Cardiac fibroblast (primary cell): ENCODE measurements at regions not wholly inside any gene's neighbourhood (a gene's known extent, or its start where the extent isn't known, plus 50 kb on each side); places are given as distances from the start of the nearest gene placed in this dataset.
"Not testable (repeated sequence)": the region's sequence is repeated elsewhere in the genome, so short reads cannot be mapped to it uniquely, and the experiment has no call there.

Source experiments
- DNase-seq, 2 donors: peaks; one replicate each; pipeline versions ENCODE4 v3.0.0 to v3.0.0-alpha.2; 2010; ENCODE audit warnings: low read depth in 2 of 2
- H3K4me3 ChIP-seq, 2 donors: replicated peaks in 1 of 2; 1 replicate in 1 of 2; 2 replicates in 1 of 2; pipeline ENCODE4 v1.5.1; 2011; ENCODE audit warnings: low read depth in 2 of 2, low read length in 2 of 2, mild to moderate bottlenecking in 2 of 2, moderate library complexity in 1 of 2
- TF ChIP-seq, protein P1 (sequence below): IDR thresholded peaks from one replicate; pipeline ENCODE4 v1.5.1; 2011; ENCODE audit warnings: low read depth, mild to moderate bottlenecking, low read length, inconsistent platforms

- no peak for DNase-seq
- H3K4me3 ChIP-seq, result no peak overlapping the region
- TF ChIP-seq, protein P1, sequence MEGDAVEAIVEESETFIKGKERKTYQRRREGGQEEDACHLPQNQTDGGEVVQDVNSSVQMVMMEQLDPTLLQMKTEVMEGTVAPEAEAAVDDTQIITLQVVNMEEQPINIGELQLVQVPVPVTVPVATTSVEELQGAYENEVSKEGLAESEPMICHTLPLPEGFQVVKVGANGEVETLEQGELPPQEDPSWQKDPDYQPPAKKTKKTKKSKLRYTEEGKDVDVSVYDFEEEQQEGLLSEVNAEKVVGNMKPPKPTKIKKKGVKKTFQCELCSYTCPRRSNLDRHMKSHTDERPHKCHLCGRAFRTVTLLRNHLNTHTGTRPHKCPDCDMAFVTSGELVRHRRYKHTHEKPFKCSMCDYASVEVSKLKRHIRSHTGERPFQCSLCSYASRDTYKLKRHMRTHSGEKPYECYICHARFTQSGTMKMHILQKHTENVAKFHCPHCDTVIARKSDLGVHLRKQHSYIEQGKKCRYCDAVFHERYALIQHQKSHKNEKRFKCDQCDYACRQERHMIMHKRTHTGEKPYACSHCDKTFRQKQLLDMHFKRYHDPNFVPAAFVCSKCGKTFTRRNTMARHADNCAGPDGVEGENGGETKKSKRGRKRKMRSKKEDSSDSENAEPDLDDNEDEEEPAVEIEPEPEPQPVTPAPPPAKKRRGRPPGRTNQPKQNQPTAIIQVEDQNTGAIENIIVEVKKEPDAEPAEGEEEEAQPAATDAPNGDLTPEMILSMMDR, result no peak
Observed at GRCh38 chr3:22401499-22401898, 650.5 kb upstream of the ZNF385D start.

DNA sequence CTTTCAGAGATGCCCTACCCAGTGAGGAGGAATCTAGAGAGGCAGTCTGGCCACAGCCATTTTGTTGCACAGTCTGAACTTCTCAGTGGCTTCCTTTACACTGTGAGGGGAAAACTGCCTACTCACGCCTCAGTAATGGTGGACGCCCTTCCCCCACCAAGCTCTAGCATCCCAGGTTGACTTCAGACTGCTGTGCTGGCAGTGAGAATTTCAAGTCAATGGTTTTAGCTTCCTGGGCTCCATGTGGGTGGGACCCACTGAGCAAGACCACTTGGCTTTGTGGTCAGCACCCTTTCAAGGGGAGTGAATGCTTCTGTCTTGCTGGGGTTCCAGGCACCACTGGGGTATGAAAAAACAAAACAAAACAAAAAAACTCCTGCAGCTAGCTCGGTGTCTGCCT lies 663.2 kb upstream of the ZNF385D start:
- H3K4me3 ChIP-seq, result no peak overlapping the region
- DNase-seq, result no peak
- TF ChIP-seq, protein P1, result no peak

GRCh38 chr3:22416838-22417446 lies 665.9 kb upstream of the ZNF385D start:
- H3K4me3 ChIP-seq, DNase-seq: not testable (repeated sequence)

GRCh38 chr3:22419261-22419660 lies 668.3 kb upstream of the ZNF385D start:
- no peak for DNase-seq
- TF ChIP-seq, protein P1, result no peak
- H3K4me3 ChIP-seq, result no peak overlapping the region

- DNase-seq, result no peak
- no peak overlapping the region for H3K4me3 ChIP-seq
- TF ChIP-seq, protein P1, result no peak
Observed at GRCh38 chr3:22421589-22421988, 670.6 kb upstream of the ZNF385D start.

GRCh38 chr3:22431334-22431733 lies 680.3 kb upstream of the ZNF385D start:
- DNase-seq, result no peak
- no peak overlapping the region for H3K4me3 ChIP-seq
- TF ChIP-seq, protein P1, result no peak

DNA sequence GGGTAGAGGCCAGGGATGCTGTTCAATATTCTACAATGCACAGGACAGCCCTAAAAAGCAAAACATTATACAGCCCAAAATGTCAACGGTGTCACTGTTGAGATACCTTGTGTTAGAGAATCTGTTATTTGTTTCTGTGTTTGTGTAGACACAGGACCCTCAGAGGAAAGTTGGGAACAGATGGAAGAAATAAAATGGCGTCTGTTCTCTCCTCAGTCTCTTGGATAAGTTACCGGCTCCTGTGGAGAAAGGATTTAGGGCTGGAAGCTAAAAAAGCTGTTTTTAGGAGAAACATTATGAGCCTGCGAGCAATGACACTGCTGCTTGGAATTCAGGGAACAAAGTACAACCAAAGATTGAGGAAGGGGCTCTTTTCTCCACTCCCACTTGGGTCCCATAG lies 688.6 kb upstream of the ZNF385D start:
- H3K4me3 ChIP-seq, result no peak overlapping the region
- TF ChIP-seq, protein P1, result no peak
- no peak for DNase-seq
